ENCODE measurements at regions not wholly inside any gene's neighbourhood (a gene's known extent, or its start where the extent isn't known, plus 50 kb on each side); places are given as distances from the start of the nearest gene placed in this dataset.

- no peaks in the 10 kb centered on the region for H4K20me1 ChIP-seq (ENCODE audit: control insufficient read depth, insufficient read depth, low read depth, low read length)
Observed at GRCh38 chr1:65036570-65037051, 70.3 kb upstream of the JAK1 start.

GRCh38 chr1:65039066-65039465 lies 72.7 kb upstream of the JAK1 start:
- no peaks in the 10 kb centered on the region for H3K36me3 ChIP-seq (ENCODE audit: control insufficient read depth, low read length)
- TF ChIP-seq CTCF (IDR thresholded peaks at IDR 0.05; ENCODE audit: low read depth, low read length, poor library complexity, severe bottlenecking) (no peak), EZH2phosphoT487 (IDR thresholded peaks at IDR 0.05; ENCODE audit: borderline replicate concordance, low read length) (no peak)

More at GRCh38 chr1:65036570-65037051, 70.3 kb upstream of the JAK1 start:
- Histone ChIP-seq H3K9me2 (replicated peaks; ENCODE audit: control insufficient read depth, low read length) (no peaks in the 10 kb centered on the region), H3K4me2 (ENCODE audit: low read length) (no peak overlapping the region), H3K9me3 (ENCODE audit: control insufficient read depth, insufficient read depth, low read length) (no peaks in the 10 kb centered on the region), H3K79me2 (ENCODE audit: control insufficient read depth, low read length) (no peaks in the 10 kb centered on the region), H3F3A (ENCODE audit: control insufficient read depth, insufficient read depth) (no peaks in the 10 kb centered on the region), H3K27me3 (ENCODE audit: control insufficient read depth, low read length) (0 out of 2 replicates have a peak, but pooled peaks cover 5% of the 10 kb centered on the region), H3K27ac (ENCODE audit: low read depth, low read length) (no peak overlapping the region), H3K36me3 (ENCODE audit: control insufficient read depth, low read length) (no peaks in the 10 kb centered on the region), H3K4me3 (ENCODE audit: low read length) (no peak overlapping the region), H3K4me1 (ENCODE audit: control insufficient read depth, low read length) (peaks cover 5% of the 10 kb centered on the region; the same call in 1 of the 2 replicates)
- TF ChIP-seq CTCF (IDR thresholded peaks at IDR 0.05; ENCODE audit: low read depth, low read length, poor library complexity, severe bottlenecking): no peak
- TF ChIP-seq EZH2phosphoT487 (IDR thresholded peaks at IDR 0.05; ENCODE audit: borderline replicate concordance, low read length): no peak

DNA sequence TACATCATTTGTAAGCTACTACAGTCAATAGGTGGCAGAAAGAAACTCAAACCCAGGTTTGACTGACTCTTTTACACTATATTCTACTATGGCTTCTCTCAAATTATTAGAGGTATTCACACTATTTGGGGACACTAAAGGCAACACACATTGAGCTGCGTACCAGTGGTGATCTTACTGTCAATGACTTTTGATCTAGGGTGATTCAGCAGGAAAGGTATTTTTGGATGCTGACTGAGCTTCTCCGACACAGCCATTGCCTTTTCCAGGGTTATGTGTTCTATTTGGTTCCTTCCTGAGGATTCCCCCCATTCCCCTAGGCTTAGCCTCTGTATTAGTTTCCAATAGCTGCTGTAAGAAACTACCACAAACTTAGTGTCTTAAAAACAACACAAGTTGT lies 73.2 kb upstream of the JAK1 start:
- Histone ChIP-seq H4K20me1 (ENCODE audit: control insufficient read depth, insufficient read depth, low read depth, low read length) (no peaks in the 10 kb centered on the region), H3K36me3 (ENCODE audit: control insufficient read depth, low read length) (no peaks in the 10 kb centered on the region), H3K9me2 (replicated peaks; ENCODE audit: control insufficient read depth, low read length) (no peaks in the 10 kb centered on the region), H3K4me1 (ENCODE audit: control insufficient read depth, low read length) (peaks cover 10% of the 10 kb centered on the region), H3K27me3 (ENCODE audit: control insufficient read depth, low read length) (no peaks in the 10 kb centered on the region), H3K4me3 (ENCODE audit: low read length) (no peak overlapping the region), H3K4me2 (ENCODE audit: low read length) (no peak overlapping the region), H3K79me2 (ENCODE audit: control insufficient read depth, low read length) (no peaks in the 10 kb centered on the region), H3K27ac (ENCODE audit: low read depth, low read length) (no peak overlapping the region), H3F3A (ENCODE audit: control insufficient read depth, insufficient read depth) (no peaks in the 10 kb centered on the region), H3K9me3 (ENCODE audit: control insufficient read depth, insufficient read depth, low read length) (no peaks in the 10 kb centered on the region)
- TF ChIP-seq EZH2phosphoT487 (IDR thresholded peaks at IDR 0.05; ENCODE audit: borderline replicate concordance, low read length): no peak
- no peak for TF ChIP-seq CTCF (IDR thresholded peaks at IDR 0.05; ENCODE audit: low read depth, low read length, poor library complexity, severe bottlenecking)

More at GRCh38 chr1:65039066-65039465, 72.7 kb upstream of the JAK1 start:
- no peaks in the 10 kb centered on the region for H3F3A ChIP-seq (ENCODE audit: control insufficient read depth, insufficient read depth)
- H3K4me3 ChIP-seq (ENCODE audit: low read length): no peak overlapping the region
- 0 out of 2 replicates have a peak, but pooled peaks cover 3% of the 10 kb centered on the region for H3K27me3 ChIP-seq (ENCODE audit: control insufficient read depth, low read length)
- H3K9me3 ChIP-seq (ENCODE audit: control insufficient read depth, insufficient read depth, low read length): no peaks in the 10 kb centered on the region
- peaks cover 7% of the 10 kb centered on the region; the same call in 1 of the 2 replicates for H3K4me1 ChIP-seq (ENCODE audit: control insufficient read depth, low read length)
- no peaks in the 10 kb centered on the region for H3K9me2 ChIP-seq (replicated peaks; ENCODE audit: control insufficient read depth, low read length)
- no peak overlapping the region for H3K4me2 ChIP-seq (ENCODE audit: low read length)
- no peaks in the 10 kb centered on the region for H3K79me2 ChIP-seq (ENCODE audit: control insufficient read depth, low read length)
- H4K20me1 ChIP-seq (ENCODE audit: control insufficient read depth, insufficient read depth, low read depth, low read length): no peaks in the 10 kb centered on the region
- H3K27ac ChIP-seq (ENCODE audit: low read depth, low read length): no peak overlapping the region

All from DOHH2 (cell line).